CD14-positive monocyte (primary cell): ENCODE measurements at regions not wholly inside any gene's neighbourhood (a gene's known extent, or its start where the extent isn't known, plus 50 kb on each side); places are given as distances from the start of the nearest gene placed in this dataset.

Source experiments
- DNase-seq, 3 donors: peaks; one replicate each; pipeline ENCODE4 v3.0.0-alpha.2; 2011 to 2022
- H2AFZ ChIP-seq: 2 replicates; pipeline ENCODE4 v1.6.0; 2012; ENCODE audit warnings: mild to moderate bottlenecking, low read depth, low read length, inconsistent platforms; ENCODE audit not compliant: insufficient read depth, poor library complexity, severe bottlenecking
- H3K27ac ChIP-seq, 2 donors: 1 replicate in 1 of 2; 2 replicates in 1 of 2; pipeline ENCODE4 v1.5.1; 2012 to 2013; ENCODE audit warnings: low read length in 2 of 2, control low read depth in 1 of 2, inconsistent platforms in 1 of 2, low read depth in 1 of 2, mild to moderate bottlenecking in 1 of 2
- H3K27me3 ChIP-seq, 2 donors: one replicate each; pipeline versions ENCODE4 v1.6.0 to v1.6.1; 2011 to 2013; ENCODE audit warnings: low read length in 2 of 2; ENCODE audit not compliant: control insufficient read depth in 2 of 2, insufficient read depth in 2 of 2
- H3K36me3 ChIP-seq, 2 donors: replicated peaks in 1 of 2; 1 replicate in 1 of 2; 2 replicates in 1 of 2; pipeline versions ENCODE4 v1.5.1 to v1.6.1; 2012 to 2013; ENCODE audit warnings: low read length in 2 of 2, control low read depth in 1 of 2, inconsistent platforms in 1 of 2, mild to moderate bottlenecking in 1 of 2; ENCODE audit not compliant: insufficient read depth in 2 of 2, control insufficient read depth in 1 of 2
- H3K4me1 ChIP-seq, 2 donors: 1 replicate in 1 of 2; 2 replicates in 1 of 2; pipeline versions ENCODE4 v1.5.1 to v1.6.1; 2012 to 2013; ENCODE audit warnings: low read length in 2 of 2, control low read depth in 1 of 2, inconsistent platforms in 1 of 2, mild to moderate bottlenecking in 1 of 2, moderate library complexity in 1 of 2; ENCODE audit not compliant: insufficient read depth in 2 of 2, control insufficient read depth in 1 of 2
- H3K4me2 ChIP-seq: replicated peaks from 2 replicates; pipeline ENCODE3; 2012; ENCODE audit warnings: low read length, moderate library complexity, mild to moderate bottlenecking; ENCODE audit not compliant: poor library complexity, severe bottlenecking; ENCODE audit errors: extremely low read depth
- H3K4me3 ChIP-seq, 3 experiments: fragments of 200-600 bp in 1 of 3; sonication (generic) in 1 of 3; replicated peaks in 1 of 3; 1 replicate in 2 of 3; 2 replicates in 1 of 3; pipeline ENCODE4 v1.5.1; 2011 to 2013; ENCODE audit warnings: low read length in 3 of 3, mild to moderate bottlenecking in 3 of 3, control low read depth in 2 of 3, low read depth in 2 of 3, inconsistent platforms in 1 of 3, moderate library complexity in 1 of 3
- H3K79me2 ChIP-seq: 2 replicates; pipeline ENCODE4 v1.6.0; 2012; ENCODE audit warnings: mild to moderate bottlenecking, control low read depth, inconsistent platforms, low read length, moderate library complexity; ENCODE audit not compliant: insufficient read depth
- H3K9ac ChIP-seq: 2 replicates; pipeline ENCODE4 v1.6.0; 2017; ENCODE audit warnings: low read length, mild to moderate bottlenecking; ENCODE audit not compliant: insufficient read depth, poor library complexity, severe bottlenecking
- H3K9me3 ChIP-seq, 2 donors: replicated peaks in 1 of 2; 1 replicate in 1 of 2; 2 replicates in 1 of 2; pipeline versions ENCODE4 v1.5.1 to v1.6.1; 2012 to 2013; ENCODE audit warnings: low read length in 2 of 2, control low read depth in 1 of 2; ENCODE audit not compliant: control insufficient read depth in 1 of 2, insufficient read depth in 1 of 2
- H4K20me1 ChIP-seq: 2 replicates; pipeline ENCODE4 v1.6.0; 2012; ENCODE audit warnings: mild to moderate bottlenecking, low read length, control low read depth, moderate library complexity; ENCODE audit not compliant: insufficient read depth
- H3K27ac Mint-ChIP-seq, 7 donors: one replicate each; pipeline ENCODE4 v1.8.0; 2020; ENCODE audit warnings: mild to moderate bottlenecking in 7 of 7, mixed read lengths in 7 of 7, moderate library complexity in 6 of 7, inconsistent platforms in 2 of 7
- H3K27me3 Mint-ChIP-seq, 3 donors: one replicate each; pipeline ENCODE4 v1.8.0; 2021 to 2022; ENCODE audit warnings: low read depth in 3 of 3, mild to moderate bottlenecking in 3 of 3, mixed read lengths in 3 of 3, moderate library complexity in 3 of 3, inconsistent platforms in 1 of 3
- H3K36me3 Mint-ChIP-seq, 2 donors: one replicate each; pipeline ENCODE4 v1.8.0; 2020; ENCODE audit warnings: mixed read lengths in 2 of 2, inconsistent platforms in 1 of 2, mild to moderate bottlenecking in 1 of 2
- H3K4me1 Mint-ChIP-seq: one replicate; pipeline ENCODE4 v1.8.0; 2020; ENCODE audit warnings: mild to moderate bottlenecking, mixed read lengths
- H3K4me3 Mint-ChIP-seq, 2 donors: one replicate each; pipeline ENCODE4 v1.8.0; 2020; ENCODE audit warnings: mild to moderate bottlenecking in 2 of 2, mixed read lengths in 2 of 2, moderate library complexity in 1 of 2
- H3K9me3 Mint-ChIP-seq, 7 donors: one replicate each; pipeline ENCODE4 v1.8.0; 2020 to 2022; ENCODE audit warnings: mixed read lengths in 7 of 7, mild to moderate bottlenecking in 6 of 7, moderate library complexity in 6 of 7, inconsistent platforms in 2 of 7
- CTCF ChIP-seq: fragments of 200-600 bp; IDR thresholded peaks from one replicate; pipeline ENCODE4 v1.8.0; 2022; ENCODE audit warnings: antibody characterized with exemption, mild to moderate bottlenecking
- WGBS: methylation state at CpG from one replicate; pipeline ENCODE4 v1.1.5; 2013; ENCODE audit warnings: missing lambda C conversion rate; ENCODE audit not compliant: insufficient coverage; 5-methylcytosine and 5-hydroxymethylcytosine counted together
- intact Hi-C, 2 donors: fragments of 100-400 bp; cut with micrococcal nuclease; formaldehyde crosslinking; loops; one replicate each; pipeline versions ENCODE4 v1.15.0 to v1.15.1; 2023

- Mint-ChIP-seq H3K27ac (no peak overlapping the region), H3K9me3 (peaks cover 0 to 4% (median 0%) of the 10 kb centered on the region in 7 donors), H3K27me3 (peaks cover 0 to 3% (median 0%) of the 10 kb centered on the region in 3 donors), H3K4me1 (no peaks in the 10 kb centered on the region), H3K36me3 (no peaks in the 10 kb centered on the region), H3K4me3 (no peak overlapping the region)
- Histone ChIP-seq H4K20me1 (no peaks in the 10 kb centered on the region), H3K4me2 (no peak overlapping the region), H3K79me2 (no peaks in the 10 kb centered on the region), H3K9me3 (no peaks in the 10 kb centered on the region), H3K4me1 (no peaks in the 10 kb centered on the region), H2AFZ (no peak overlapping the region), H3K9ac (no peak overlapping the region), H3K27ac (no peak overlapping the region), H3K27me3 (peaks cover 0 to 2% of the 10 kb centered on the region in 2 donors), H3K36me3 (no peaks in the 10 kb centered on the region), H3K4me3 (no peak overlapping the region)
- TF ChIP-seq CTCF, result no peak
- WGBS, result 100% methylated on average over 2 of the region's 3 CpGs
- DNase-seq, result no peak
- intact Hi-C loops, result no loop called here
Measured at GRCh38 chr12:75759842-75760572, 248.6 kb upstream of the KRR1 start.

- no peak overlapping the region for H3K4me3 ChIP-seq
- H2AFZ ChIP-seq, result no peak overlapping the region
- 100% methylated on average over 1 of the region's 4 CpGs for WGBS
- H3K27me3 Mint-ChIP-seq, result peaks cover 0 to 3% (median 0%) of the 10 kb centered on the region in 3 donors
- no peak overlapping the region for H3K4me2 ChIP-seq
- H3K9me3 Mint-ChIP-seq, result peaks cover 0 to 4% (median 0%) of the 10 kb centered on the region in 7 donors
- peaks cover 0 to 2% of the 10 kb centered on the region in 2 donors for H3K27me3 ChIP-seq
- no peaks in the 10 kb centered on the region for H3K36me3 Mint-ChIP-seq
- no peaks in the 10 kb centered on the region for H3K4me1 ChIP-seq
- H3K4me3 Mint-ChIP-seq, result no peak overlapping the region
- no peaks in the 10 kb centered on the region for H3K79me2 ChIP-seq
- H3K9ac ChIP-seq, result no peak overlapping the region
- H3K36me3 ChIP-seq, result no peaks in the 10 kb centered on the region
- no peak overlapping the region for H3K27ac Mint-ChIP-seq
- TF ChIP-seq CTCF, result no peak
- no peaks in the 10 kb centered on the region for H3K4me1 Mint-ChIP-seq
- H3K27ac ChIP-seq, result no peak overlapping the region
- DNase-seq, result no peak
- H3K9me3 ChIP-seq, result no peaks in the 10 kb centered on the region
- no peaks in the 10 kb centered on the region for H4K20me1 ChIP-seq
- intact Hi-C loops, result no loop called here
Measured at GRCh38 chr12:75759196-75759595, 247.8 kb upstream of the KRR1 start.
